Activated B cell treated with CpG ODN at 0.5 μM for 24 hours (primary cell): ENCODE measurements at regions not wholly inside any gene's neighbourhood (a gene's known extent, or its start where the extent isn't known, plus 50 kb on each side); places are given as distances from the start of the nearest gene placed in this dataset.

ENCODE experiments used
- ATAC-seq: fragments of 200-7000 bp; cut with Tn5 transposase; one replicate; pipeline ENCODE4 v1.10.0; 2021; ENCODE audit warnings: low read depth, mild to moderate bottlenecking, moderate library complexity
- CTCF ChIA-PET: fragments of 350-600 bp; sonication (Branson Sonifier 250); formaldehyde crosslinking; loops from one replicate; lab custom pipeline; 2021; ENCODE audit warnings: antibody characterized with exemption; lab: Charles Lee
- POLR2A ChIA-PET: fragments of 350-600 bp; sonication (Branson Sonifier 250); formaldehyde crosslinking; loops from one replicate; lab custom pipeline; 2021; ENCODE audit warnings: antibody characterized with exemption; lab: Charles Lee
- DNase-seq: peaks from one replicate; pipeline ENCODE4 v3.0.0; 2022
- H3K27ac Mint-ChIP-seq: one replicate; pipeline ENCODE4 v1.8.0; 2020; ENCODE audit warnings: mixed read lengths
- H3K27me3 Mint-ChIP-seq: one replicate; pipeline ENCODE4 v1.8.0; 2021; ENCODE audit warnings: mixed read lengths
- H3K36me3 Mint-ChIP-seq: one replicate; pipeline ENCODE4 v1.8.0; 2021; ENCODE audit warnings: low read depth, mixed read lengths
- H3K4me1 Mint-ChIP-seq: one replicate; pipeline ENCODE4 v1.8.0; 2021; ENCODE audit warnings: mixed read lengths
- H3K4me3 Mint-ChIP-seq: one replicate; pipeline ENCODE4 v1.8.0; 2020; ENCODE audit warnings: mild to moderate bottlenecking, mixed read lengths
- H3K9me3 Mint-ChIP-seq: one replicate; pipeline ENCODE4 v1.8.0; 2020; ENCODE audit warnings: mixed read lengths
- CTCF ChIP-seq: fragments of 200-600 bp; IDR thresholded peaks from one replicate; pipeline ENCODE4 v1.8.0; 2022; ENCODE audit warnings: antibody characterized with exemption, mild to moderate bottlenecking
- intact Hi-C: fragments of 100-400 bp; cut with micrococcal nuclease; formaldehyde crosslinking; loops from one replicate; pipeline ENCODE4 v1.15.1; 2024

- TF ChIP-seq CTCF: no peak
- POLR2A ChIA-PET: no interaction called here
- intact Hi-C loops: no loop called here
- Mint-ChIP-seq H3K9me3 (peaks cover 5% of the 10 kb centered on the region), H3K36me3 (no peaks in the 10 kb centered on the region), H3K4me3 (no peak overlapping the region), H3K27ac (no peak overlapping the region), H3K27me3 (no peaks in the 10 kb centered on the region), H3K4me1 (no peaks in the 10 kb centered on the region)
- DNase-seq (no peak), ATAC-seq (no peak)
- CTCF ChIA-PET: no interaction called here
Observed at GRCh38 chr6:9936551-9936950, 478.3 kb downstream of the TFAP2A start.

GRCh38 chr6:9933677-9934076, 481.2 kb downstream of the TFAP2A start:
- CTCF ChIA-PET: no interaction called here

GRCh38 chr6:9927275-9927674, 487.6 kb downstream of the TFAP2A start:
- no peaks in the 10 kb centered on the region for H3K4me1 Mint-ChIP-seq
- peaks cover 18% of the 10 kb centered on the region for H3K9me3 Mint-ChIP-seq
- no peak for DNase-seq
- CTCF ChIA-PET: no interaction called here
- H3K27ac Mint-ChIP-seq: no peak overlapping the region
- H3K36me3 Mint-ChIP-seq: no peaks in the 10 kb centered on the region
- ATAC-seq: no peak
- intact Hi-C loops: no loop called here
- no peak for TF ChIP-seq CTCF
- POLR2A ChIA-PET: no interaction called here
- no peaks in the 10 kb centered on the region for H3K27me3 Mint-ChIP-seq
- no peak overlapping the region for H3K4me3 Mint-ChIP-seq

More at GRCh38 chr6:9933677-9934076, 481.2 kb downstream of the TFAP2A start:
- Mint-ChIP-seq H3K27me3 (no peaks in the 10 kb centered on the region), H3K9me3 (peaks cover 9% of the 10 kb centered on the region), H3K27ac (no peak overlapping the region), H3K4me1 (no peaks in the 10 kb centered on the region), H3K36me3 (no peaks in the 10 kb centered on the region), H3K4me3 (no peak overlapping the region)
- POLR2A ChIA-PET: no interaction called here
- TF ChIP-seq CTCF: no peak
- intact Hi-C loops: no loop called here
- ATAC-seq: no peak
- no peak for DNase-seq

- ATAC-seq: no peak
- Mint-ChIP-seq H3K4me1 (no peaks in the 10 kb centered on the region), H3K27me3 (no peaks in the 10 kb centered on the region), H3K9me3 (peaks cover 17% of the 10 kb centered on the region), H3K4me3 (no peak overlapping the region), H3K36me3 (no peaks in the 10 kb centered on the region), H3K27ac (no peak overlapping the region)
- DNase-seq: no peak
- intact Hi-C loops: no loop called here
- no peak for TF ChIP-seq CTCF
- POLR2A ChIA-PET: no interaction called here
- CTCF ChIA-PET: no interaction called here
Observed at GRCh38 chr6:9924971-9925370, 489.9 kb downstream of the TFAP2A start.

GRCh38 chr6:9921366-9921765, 493.5 kb downstream of the TFAP2A start:
- Mint-ChIP-seq H3K4me3 (no peak overlapping the region), H3K9me3 (peaks cover 6% of the 10 kb centered on the region), H3K27ac (no peak overlapping the region), H3K4me1 (no peaks in the 10 kb centered on the region), H3K27me3 (no peaks in the 10 kb centered on the region), H3K36me3 (no peaks in the 10 kb centered on the region)
- ChIA-PET CTCF (no interaction called here), POLR2A (no interaction called here)
- ATAC-seq: no peak
- intact Hi-C loops: no loop called here
- no peak for TF ChIP-seq CTCF
- no peak for DNase-seq
